IPS-20b (cell line): ENCODE measurements at regions not wholly inside any gene's neighbourhood (a gene's known extent, or its start where the extent isn't known, plus 50 kb on each side); places are given as distances from the start of the nearest gene placed in this dataset.

ENCODE experiments used
- H3K27ac ChIP-seq: one replicate; pipeline ENCODE4 v1.5.1; 2013; ENCODE audit warnings: low read length
- H3K27me3 ChIP-seq: 2 replicates; pipeline ENCODE4 v1.6.1; 2013; ENCODE audit warnings: mild to moderate bottlenecking, low read length, inconsistent platforms; ENCODE audit not compliant: insufficient read depth
- H3K36me3 ChIP-seq: 2 replicates; pipeline ENCODE4 v1.6.1; 2013; ENCODE audit warnings: low read depth, mild to moderate bottlenecking, inconsistent platforms, low read length, moderate library complexity; ENCODE audit not compliant: insufficient read depth
- H3K4me1 ChIP-seq: 2 replicates; pipeline ENCODE4 v1.6.1; 2013; ENCODE audit warnings: mild to moderate bottlenecking, control low read depth, inconsistent platforms, low read length, moderate library complexity; ENCODE audit not compliant: insufficient read depth
- H3K4me3 ChIP-seq: 2 replicates; pipeline ENCODE4 v1.5.1; 2013; ENCODE audit warnings: mild to moderate bottlenecking, low read length, inconsistent platforms
- H3K9ac ChIP-seq: 2 replicates; pipeline ENCODE4 v1.6.1; 2013; ENCODE audit warnings: low read depth, mild to moderate bottlenecking, inconsistent platforms, low read length, moderate library complexity
- H3K9me3 ChIP-seq: 2 replicates; pipeline ENCODE4 v1.6.1; 2013; ENCODE audit warnings: mild to moderate bottlenecking, low read depth, low read length, inconsistent platforms; ENCODE audit not compliant: insufficient read depth

DNA sequence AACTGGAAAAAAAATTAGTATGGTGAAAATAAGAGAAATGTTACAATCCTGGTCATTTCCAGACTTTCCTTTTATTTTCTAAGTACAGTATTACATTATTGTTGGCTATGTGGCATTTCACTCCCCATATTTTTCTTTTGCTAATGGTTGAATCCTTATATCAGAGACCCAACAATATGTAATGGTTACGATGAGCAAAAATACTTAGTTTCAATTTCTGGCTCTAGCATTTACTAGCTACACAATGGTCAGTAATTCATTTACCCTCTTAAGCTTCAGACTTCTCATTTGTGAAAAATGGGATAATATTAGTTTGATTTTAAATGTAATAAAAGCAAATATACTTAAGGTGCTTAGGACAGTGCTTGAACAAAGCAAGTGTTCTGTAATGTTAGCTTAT is 942.9 kb upstream of the PABPC4L start:
- no peak overlapping the region for H3K27ac ChIP-seq

GRCh38 chr4:135124196-135124595 is 922.6 kb upstream of the PABPC4L start:
- H3K4me1 ChIP-seq: no peaks in the 10 kb centered on the region
- H3K36me3 ChIP-seq: no peaks in the 10 kb centered on the region
- H3K9ac ChIP-seq: no peak overlapping the region
- H3K27me3 ChIP-seq: no peaks in the 10 kb centered on the region
- H3K27ac ChIP-seq: no peak overlapping the region
- no peaks in the 10 kb centered on the region for H3K9me3 ChIP-seq
- no peak overlapping the region for H3K4me3 ChIP-seq

More for the DNA sequence above, 942.9 kb upstream of the PABPC4L start:
- no peaks in the 10 kb centered on the region for H3K36me3 ChIP-seq
- no peaks in the 10 kb centered on the region for H3K9me3 ChIP-seq
- H3K9ac ChIP-seq: no peak overlapping the region
- H3K27me3 ChIP-seq: no peaks in the 10 kb centered on the region
- no peaks in the 10 kb centered on the region for H3K4me1 ChIP-seq
- H3K4me3 ChIP-seq: no peak overlapping the region

DNA sequence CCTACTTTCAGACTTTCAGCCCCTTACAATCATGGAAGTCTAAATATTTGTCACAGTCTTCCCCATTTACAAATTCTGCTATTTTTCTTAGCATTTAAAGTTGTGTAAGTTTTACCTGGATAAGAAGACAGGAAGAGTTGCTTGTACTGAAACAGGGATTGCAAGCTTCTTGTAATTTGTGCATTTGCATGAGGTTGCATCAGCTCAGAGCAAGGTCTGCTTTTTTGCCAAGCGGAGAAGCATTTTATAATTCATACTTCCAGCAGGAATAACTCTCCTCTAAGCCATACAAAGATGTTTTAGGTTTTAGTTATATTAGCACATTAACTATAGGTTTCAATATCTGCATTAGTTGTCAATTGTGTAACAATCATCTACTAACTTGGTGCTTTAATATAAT is 922.0 kb upstream of the PABPC4L start:
- Histone ChIP-seq H3K9ac (no peak overlapping the region), H3K9me3 (no peaks in the 10 kb centered on the region), H3K27ac (no peak overlapping the region), H3K36me3 (no peaks in the 10 kb centered on the region), H3K4me1 (no peaks in the 10 kb centered on the region), H3K4me3 (no peak overlapping the region), H3K27me3 (no peaks in the 10 kb centered on the region)

- Histone ChIP-seq H3K9me3 (no peaks in the 10 kb centered on the region), H3K4me1 (no peaks in the 10 kb centered on the region), H3K36me3 (no peaks in the 10 kb centered on the region), H3K27ac (no peak overlapping the region), H3K4me3 (no peak overlapping the region), H3K9ac (no peak overlapping the region), H3K27me3 (no peaks in the 10 kb centered on the region)
Measured at GRCh38 chr4:135122457-135122856, 920.9 kb upstream of the PABPC4L start.

DNA sequence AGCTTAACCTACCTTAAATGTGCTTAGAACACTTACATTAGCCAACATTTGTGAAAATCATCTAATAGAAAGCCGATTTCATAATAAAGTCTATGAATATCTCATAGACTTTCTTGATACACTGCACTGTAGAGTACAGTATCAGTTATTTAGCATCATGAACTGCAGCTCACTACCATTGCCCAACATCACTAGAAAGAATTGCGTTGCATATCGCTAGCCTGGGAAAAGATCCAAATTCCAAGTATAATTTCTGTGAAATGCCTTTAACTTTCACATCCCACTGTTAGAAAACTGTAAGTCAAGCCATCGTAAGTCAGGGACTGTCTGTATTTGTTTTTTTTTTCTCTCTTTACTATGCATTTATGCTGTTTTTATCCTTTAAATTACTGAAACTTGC is 918.6 kb upstream of the PABPC4L start:
- H3K36me3 ChIP-seq: no peaks in the 10 kb centered on the region
- no peaks in the 10 kb centered on the region for H3K27me3 ChIP-seq
- no peak overlapping the region for H3K4me3 ChIP-seq
- no peaks in the 10 kb centered on the region for H3K4me1 ChIP-seq
- no peak overlapping the region for H3K27ac ChIP-seq
- H3K9ac ChIP-seq: no peak overlapping the region
- H3K9me3 ChIP-seq: no peaks in the 10 kb centered on the region

DNA sequence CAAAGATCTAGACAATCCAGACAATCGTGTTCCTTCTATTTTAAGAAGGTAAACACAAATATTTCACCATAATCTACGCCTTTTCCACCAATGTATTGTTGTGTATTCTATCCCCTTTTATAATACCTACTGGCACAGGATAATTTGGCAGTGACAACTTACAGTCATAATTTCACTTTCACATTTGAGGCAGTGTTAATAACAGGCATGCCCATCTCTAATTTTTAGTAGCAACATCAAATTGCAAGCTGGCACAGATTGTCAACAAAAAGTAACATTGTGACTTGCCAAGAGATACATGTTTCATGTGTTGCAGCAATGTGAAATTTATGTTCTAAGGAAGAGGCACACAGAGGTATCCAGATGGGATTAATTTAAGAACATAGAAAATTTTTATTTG is 912.5 kb upstream of the PABPC4L start:
- Histone ChIP-seq H3K27ac (no peak overlapping the region), H3K4me3 (no peak overlapping the region), H3K9me3 (peaks cover 8% of the 10 kb centered on the region; the same call in 1 of the 2 replicates), H3K9ac (no peak overlapping the region), H3K4me1 (no peaks in the 10 kb centered on the region), H3K36me3 (no peaks in the 10 kb centered on the region), H3K27me3 (no peaks in the 10 kb centered on the region)

GRCh38 chr4:135098061-135098460 is 896.5 kb upstream of the PABPC4L start:
- Histone ChIP-seq H3K4me1 (no peaks in the 10 kb centered on the region), H3K9ac (no peak overlapping the region), H3K9me3 (no peaks in the 10 kb centered on the region), H3K27ac (no peak overlapping the region), H3K36me3 (no peaks in the 10 kb centered on the region), H3K4me3 (no peak overlapping the region), H3K27me3 (no peaks in the 10 kb centered on the region)

DNA sequence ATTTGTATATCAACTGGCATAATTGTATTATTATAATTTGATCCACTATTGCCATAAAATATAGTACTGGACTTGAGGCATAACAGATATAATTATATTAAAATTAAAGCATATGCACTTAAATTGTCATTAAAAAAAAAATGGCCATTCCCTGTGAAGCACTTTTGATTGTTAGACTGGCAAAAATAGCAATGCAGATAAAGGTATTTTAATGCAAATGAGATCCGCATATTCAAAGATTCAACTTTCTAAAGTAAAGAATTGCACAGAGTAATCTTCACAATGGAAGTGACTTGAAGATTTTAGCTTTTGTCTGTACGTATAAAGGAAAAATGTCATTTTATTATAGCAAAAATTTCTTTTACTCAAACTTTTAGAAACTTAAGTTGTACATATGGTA is 871.8 kb upstream of the PABPC4L start:
- Histone ChIP-seq H3K9ac (no peak overlapping the region), H3K36me3 (no peaks in the 10 kb centered on the region), H3K9me3 (no peaks in the 10 kb centered on the region), H3K27ac (no peak overlapping the region), H3K4me3 (no peak overlapping the region), H3K27me3 (no peaks in the 10 kb centered on the region), H3K4me1 (peaks cover 15% of the 10 kb centered on the region; the same call in 1 of the 2 replicates)

- Histone ChIP-seq H3K36me3 (no peaks in the 10 kb centered on the region), H3K27me3 (no peaks in the 10 kb centered on the region), H3K4me3 (no peak overlapping the region), H3K9ac (no peak overlapping the region), H3K27ac (no peak overlapping the region), H3K9me3 (no peaks in the 10 kb centered on the region), H3K4me1 (peaks cover 15% of the 10 kb centered on the region; the same call in 1 of the 2 replicates)
Measured at GRCh38 chr4:135072553-135072952, 871.0 kb upstream of the PABPC4L start.

DNA sequence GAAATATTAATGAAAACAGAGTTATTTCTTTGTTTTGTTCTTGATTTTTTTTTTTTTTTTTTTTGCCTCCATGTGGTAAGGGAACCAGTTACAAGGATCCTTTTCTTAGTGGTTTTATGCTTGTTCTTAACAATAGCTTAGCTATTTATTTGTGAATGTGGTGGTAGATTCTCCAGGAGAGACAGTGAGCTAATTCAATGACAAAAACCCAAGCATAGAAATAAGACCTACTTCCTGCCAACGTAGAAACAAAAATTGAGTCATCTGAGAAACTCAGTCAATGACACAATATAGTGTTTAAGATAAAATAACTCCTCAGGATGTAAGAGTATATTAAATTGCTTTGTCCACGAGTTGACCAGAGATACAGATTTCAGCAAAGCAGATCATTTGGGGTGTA is 863.8 kb upstream of the PABPC4L start:
- H3K9ac ChIP-seq: no peak overlapping the region
- no peak overlapping the region for H3K27ac ChIP-seq
- H3K36me3 ChIP-seq: no peaks in the 10 kb centered on the region
- H3K4me1 ChIP-seq: no peaks in the 10 kb centered on the region
- no peak overlapping the region for H3K4me3 ChIP-seq
- H3K27me3 ChIP-seq: no peaks in the 10 kb centered on the region
- no peaks in the 10 kb centered on the region for H3K9me3 ChIP-seq

- Histone ChIP-seq H3K27ac (no peak overlapping the region), H3K4me1 (no peaks in the 10 kb centered on the region), H3K4me3 (no peak overlapping the region), H3K9me3 (no peaks in the 10 kb centered on the region), H3K36me3 (no peaks in the 10 kb centered on the region), H3K9ac (no peak overlapping the region), H3K27me3 (no peaks in the 10 kb centered on the region)
Measured at GRCh38 chr4:135050086-135050717, 848.6 kb upstream of the PABPC4L start.

GRCh38 chr4:135032670-135033069 is 831.1 kb upstream of the PABPC4L start:
- H3K27ac ChIP-seq: no peak overlapping the region
- no peak overlapping the region for H3K9ac ChIP-seq
- H3K36me3 ChIP-seq: no peaks in the 10 kb centered on the region
- no peaks in the 10 kb centered on the region for H3K4me1 ChIP-seq
- H3K9me3 ChIP-seq: no peaks in the 10 kb centered on the region
- H3K27me3 ChIP-seq: no peaks in the 10 kb centered on the region
- H3K4me3 ChIP-seq: no peak overlapping the region
